Psoas muscle (tissue), 7 donors: ENCODE measurements at regions not wholly inside any gene's neighbourhood (a gene's known extent, or its start where the extent isn't known, plus 50 kb on each side); places are given as distances from the start of the nearest gene placed in this dataset.

Experiments used
- ATAC-seq, 4 donors: fragments of 200-7000 bp; cut with Tn5 transposase; one replicate each; pipeline ENCODE4 v1.9.1; 2020; ENCODE audit warnings: moderate library complexity in 3 of 4, mild to moderate bottlenecking in 2 of 4
- DNase-seq, 2 donors: peaks; one replicate each; pipeline ENCODE4 v3.0.0-alpha.2; 2020
- H3K27ac ChIP-seq: fragments of 200-600 bp; one replicate; pipeline ENCODE4 v1.8.0; 2022
- H3K27me3 ChIP-seq, 3 donors: fragments of 200-600 bp in 1 of 3; one replicate each; pipeline versions ENCODE4 v1.6.1 to v1.8.0; 2013 to 2022; ENCODE audit warnings: low read length in 2 of 3, mild to moderate bottlenecking in 2 of 3, moderate library complexity in 1 of 3; ENCODE audit not compliant: insufficient read depth in 3 of 3
- H3K36me3 ChIP-seq, 2 donors: fragments of 200-600 bp in 1 of 2; one replicate each; pipeline versions ENCODE4 v1.6.1 to v1.8.0; 2013 to 2022; ENCODE audit warnings: low read depth in 1 of 2, mild to moderate bottlenecking in 1 of 2, moderate library complexity in 1 of 2; ENCODE audit not compliant: insufficient read depth in 1 of 2
- H3K4me1 ChIP-seq: fragments of 200-600 bp; one replicate; pipeline ENCODE4 v1.8.0; 2022
- H3K4me3 ChIP-seq: fragments of 200-600 bp; one replicate; pipeline ENCODE4 v1.8.0; 2022; ENCODE audit warnings: mild to moderate bottlenecking
- H3K9me3 ChIP-seq: fragments of 200-600 bp; one replicate; pipeline ENCODE4 v1.8.0; 2022
- WGBS, 3 donors: extraction: QIAGEN DNeasy Blood & Tissue Kit; methylation state at CpG; one replicate each; pipeline versions ENCODE4 v1.1.6 to v1.1.7; 2013; 5-methylcytosine and 5-hydroxymethylcytosine counted together
- intact Hi-C, 2 donors: fragments of 100-400 bp; cut with DNase I; formaldehyde crosslinking; loops; one replicate each; pipeline versions ENCODE4 v1.11.0 to v1.14.2; 2022
- TF ChIP-seq, protein P1 (sequence below): fragments of 200-600 bp; IDR thresholded peaks from one replicate; pipeline ENCODE4 v1.8.0; 2022; ENCODE audit warnings: antibody characterized with exemption
- donor health status: healthy with polysubstance abuse.
- donor health status: DM: no; HTN: no; CAD: no; lungs with moderate emphysema.
- donor health status: Bipolar disorder and iron deficiency.
- donor health status: healthy.
- donor health status: DM: yes; HTN: yes; CAD: no.
- donor health status: DM: no; HTN: no; CAD: no.
- donor health status: DM: yes; HTN: yes; CAD: no.

DNA sequence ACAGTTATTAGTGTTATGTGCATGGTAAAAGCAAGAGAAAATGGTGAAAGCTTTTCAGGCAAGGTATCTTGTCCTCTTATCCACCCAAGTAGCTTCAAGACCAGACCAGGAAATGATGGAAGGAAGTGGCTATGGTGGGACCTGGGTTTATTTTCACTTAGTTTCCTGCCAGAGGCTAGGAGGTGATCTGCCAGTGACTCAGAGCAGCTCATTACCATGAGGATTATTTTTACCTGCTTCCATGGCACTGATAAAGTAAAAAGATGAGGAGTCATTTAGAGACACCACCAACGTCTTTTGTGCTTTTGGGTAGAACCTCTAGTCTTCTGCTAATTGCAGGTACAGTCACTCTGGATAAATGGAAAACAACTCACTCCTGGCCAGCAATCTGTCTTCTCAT is 339.9 kb upstream of the KIRREL3 start:
- DNase-seq, result no peak
- intact Hi-C loops, result no loop called here
- no peak overlapping the region for H3K4me3 ChIP-seq
- TF ChIP-seq, protein P1, sequence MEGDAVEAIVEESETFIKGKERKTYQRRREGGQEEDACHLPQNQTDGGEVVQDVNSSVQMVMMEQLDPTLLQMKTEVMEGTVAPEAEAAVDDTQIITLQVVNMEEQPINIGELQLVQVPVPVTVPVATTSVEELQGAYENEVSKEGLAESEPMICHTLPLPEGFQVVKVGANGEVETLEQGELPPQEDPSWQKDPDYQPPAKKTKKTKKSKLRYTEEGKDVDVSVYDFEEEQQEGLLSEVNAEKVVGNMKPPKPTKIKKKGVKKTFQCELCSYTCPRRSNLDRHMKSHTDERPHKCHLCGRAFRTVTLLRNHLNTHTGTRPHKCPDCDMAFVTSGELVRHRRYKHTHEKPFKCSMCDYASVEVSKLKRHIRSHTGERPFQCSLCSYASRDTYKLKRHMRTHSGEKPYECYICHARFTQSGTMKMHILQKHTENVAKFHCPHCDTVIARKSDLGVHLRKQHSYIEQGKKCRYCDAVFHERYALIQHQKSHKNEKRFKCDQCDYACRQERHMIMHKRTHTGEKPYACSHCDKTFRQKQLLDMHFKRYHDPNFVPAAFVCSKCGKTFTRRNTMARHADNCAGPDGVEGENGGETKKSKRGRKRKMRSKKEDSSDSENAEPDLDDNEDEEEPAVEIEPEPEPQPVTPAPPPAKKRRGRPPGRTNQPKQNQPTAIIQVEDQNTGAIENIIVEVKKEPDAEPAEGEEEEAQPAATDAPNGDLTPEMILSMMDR, result no peak
- no peak for ATAC-seq
- no peak overlapping the region for H3K27ac ChIP-seq
- no peaks in the 10 kb centered on the region for H3K36me3 ChIP-seq
- 62 to 88% (median 70%) methylated on average over 1 of the region's 1 CpG for WGBS, 3 donors
- H3K4me1 ChIP-seq, result no peaks in the 10 kb centered on the region
- no peaks in the 10 kb centered on the region for H3K9me3 ChIP-seq
- peaks cover 0 to 2% (median 0%) of the 10 kb centered on the region in 3 donors for H3K27me3 ChIP-seq

- WGBS, 3 donors, result 90 to 97% (median 91%) methylated on average over 1 of the region's 1 CpG
Measured at GRCh38 chr11:127339376-127339775, 338.8 kb upstream of the KIRREL3 start.

GRCh38 chr11:127338380-127339259 is 338.1 kb upstream of the KIRREL3 start:
- intact Hi-C loops, result no loop called here
- no peaks in the 10 kb centered on the region for H3K36me3 ChIP-seq
- peaks cover 0 to 2% (median 0%) of the 10 kb centered on the region in 3 donors for H3K27me3 ChIP-seq
- no peaks in the 10 kb centered on the region for H3K4me1 ChIP-seq
- ATAC-seq (no peak), DNase-seq (no peak)
- no peak overlapping the region for H3K27ac ChIP-seq
- no peak overlapping the region for H3K4me3 ChIP-seq
- H3K9me3 ChIP-seq, result no peaks in the 10 kb centered on the region
- 56 to 59% (median 56%) methylated on average over 6 of the region's 6 CpGs for WGBS, 3 donors
- TF ChIP-seq, protein P1, result no peak

More at GRCh38 chr11:127339376-127339775, 338.8 kb upstream of the KIRREL3 start:
- H3K4me1 ChIP-seq, result no peaks in the 10 kb centered on the region
- H3K27me3 ChIP-seq, result peaks cover 0 to 2% (median 0%) of the 10 kb centered on the region in 3 donors
- intact Hi-C loops, result no loop called here
- no peak for DNase-seq
- H3K9me3 ChIP-seq, result no peaks in the 10 kb centered on the region
- TF ChIP-seq, protein P1, result no peak
- H3K4me3 ChIP-seq, result no peak overlapping the region
- ATAC-seq, result no peak
- H3K27ac ChIP-seq, result no peak overlapping the region
- no peaks in the 10 kb centered on the region for H3K36me3 ChIP-seq

DNA sequence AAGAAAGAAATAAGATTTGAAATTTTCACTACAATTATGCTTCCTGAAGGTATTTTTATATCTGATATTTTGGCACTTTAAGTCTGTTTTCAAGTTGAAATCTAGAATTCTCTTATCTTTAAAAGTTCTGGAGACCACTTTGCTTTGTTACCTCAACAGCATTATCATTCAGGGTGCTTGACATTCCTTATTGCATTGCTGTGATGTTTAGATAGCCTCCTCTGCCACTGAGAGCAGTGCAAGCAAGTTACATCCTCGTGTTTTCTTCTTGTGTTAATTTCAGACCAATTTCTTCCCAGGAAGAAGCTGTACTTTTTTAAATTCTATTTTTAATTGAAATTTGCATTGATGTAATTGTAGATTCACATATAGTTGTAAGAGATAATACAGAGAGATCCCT is 333.9 kb upstream of the KIRREL3 start:
- DNase-seq (no peak), ATAC-seq (no peak)
- Histone ChIP-seq H3K27me3 (peaks cover 0 to 2% (median 0%) of the 10 kb centered on the region in 3 donors), H3K4me3 (no peak overlapping the region), H3K4me1 (no peaks in the 10 kb centered on the region), H3K36me3 (no peaks in the 10 kb centered on the region), H3K9me3 (peaks cover 16% of the 10 kb centered on the region), H3K27ac (no peak overlapping the region)
- WGBS, 3 donors, result 65 to 92% (median 69%) methylated on average over 1 of the region's 1 CpG
- TF ChIP-seq, protein P1, result no peak
- intact Hi-C loops, result no loop called here
